K562 (cell line): ENCODE measurements at regions not wholly inside any gene's neighbourhood (a gene's known extent, or its start where the extent isn't known, plus 50 kb on each side); places are given as distances from the start of the nearest gene placed in this dataset.

Source experiments
- ATAC-seq: fragments of 200-7000 bp; cut with Tn5 transposase; 3 replicates; pipeline ENCODE4 v1.9.1; 2020; ENCODE audit warnings: moderate library complexity
- BruUV-seq: library from RNA; stranded (reverse); fragments of 400-500 nt; replicated peaks from 2 replicates; lab custom pipeline; 2021; lab: Mats Ljungman, UMichigan
- CTCF ChIA-PET: fragments of 300-600 bp; formaldehyde crosslinking; extraction: SDS; loops from one replicate; lab custom pipeline; 2021; ENCODE audit warnings: low intra/inter-chr PET ratio; lab: Yijun Ruan, JAX
- POLR2A ChIA-PET: fragments of 300-600, 350-650 bp; sonication (Branson Sonifier 250); formaldehyde crosslinking; extraction: SDS; loops from one replicate; lab custom pipeline; 2021; ENCODE audit warnings: antibody characterized with exemption, inconsistent platforms; lab: Yijun Ruan, JAX
- DNase-seq, 4 experiments: peaks; one replicate each; pipeline versions ENCODE4 v3.0.0 to v3.0.0-alpha.2; 2011 to 2018; ENCODE audit warnings: low spot score in 3 of 4, mixed read lengths in 3 of 4; ENCODE audit errors: extremely low read depth in 1 of 4
- FAIRE-seq: peaks from 2 replicates; lab custom pipeline; 2011; peaks lifted over from hg19 to GRCh38; lab: Jason Lieb, UNC
- H2AFZ ChIP-seq: 2 replicates; pipeline ENCODE4 v1.6.0; 2011; ENCODE audit warnings: low read depth, low read length, control low read depth, inconsistent platforms
- H3K27ac ChIP-seq: fragments of 200-600 bp; 3 replicates; pipeline ENCODE4 v1.8.0; 2011; ENCODE audit warnings: low read depth, mild to moderate bottlenecking, control low read depth, inconsistent platforms, low read length, moderate library complexity, mixed read lengths; ENCODE audit errors: extremely low read depth
- H3K27me3 ChIP-seq, 2 experiments: fragments of 300-600 bp in 1 of 2; 2 replicates in 1 of 2; 3 replicates in 1 of 2; pipeline versions ENCODE4 v1.6.0 to v1.8.0; 2011; ENCODE audit warnings: inconsistent platforms in 2 of 2, low read length in 2 of 2, mild to moderate bottlenecking in 1 of 2, mixed read lengths in 1 of 2, moderate library complexity in 1 of 2; ENCODE audit not compliant: control insufficient read depth in 2 of 2, insufficient read depth in 2 of 2
- H3K36me3 ChIP-seq: fragments of 300-600 bp; 3 replicates; pipeline ENCODE4 v1.8.0; 2011; ENCODE audit warnings: mild to moderate bottlenecking, low read length, inconsistent platforms; ENCODE audit not compliant: control insufficient read depth, insufficient read depth
- H3K4me1 ChIP-seq, 2 experiments: fragments of 200-600 bp in 1 of 2; replicated peaks in 1 of 2; 2 replicates in 1 of 2; 3 replicates in 1 of 2; pipeline versions ENCODE4 v1.5.1 to v1.8.0; 2011; ENCODE audit warnings: inconsistent platforms in 2 of 2, low read length in 2 of 2, mild to moderate bottlenecking in 1 of 2, mixed read lengths in 1 of 2, moderate library complexity in 1 of 2; ENCODE audit not compliant: control insufficient read depth in 2 of 2, insufficient read depth in 2 of 2
- H3K4me2 ChIP-seq: 2 replicates; pipeline ENCODE4 v1.6.1; 2011; ENCODE audit warnings: low read length, control low read depth, inconsistent platforms, mixed read lengths; ENCODE audit not compliant: insufficient read depth
- H3K4me3 ChIP-seq: fragments of 200-600 bp; sonication (generic), shearing (Covaris generic); 2 replicates; pipeline ENCODE4 v1.5.1; 2016; ENCODE audit warnings: control low read depth, inconsistent platforms
- H3K79me2 ChIP-seq: fragments of 200-600 bp; 3 replicates; pipeline ENCODE4 v1.8.0; 2011; ENCODE audit warnings: low read length, inconsistent platforms; ENCODE audit not compliant: control insufficient read depth, insufficient read depth
- H3K9ac ChIP-seq, 2 experiments: 2 replicates each; pipeline versions ENCODE4 v1.6.0 to v1.6.1; 2011; ENCODE audit warnings: low read depth in 2 of 2, low read length in 2 of 2, control low read depth in 1 of 2, inconsistent platforms in 1 of 2, mild to moderate bottlenecking in 1 of 2, mixed read lengths in 1 of 2; ENCODE audit not compliant: insufficient read depth in 1 of 2
- H3K9me1 ChIP-seq: one replicate; pipeline ENCODE4 v1.6.0; 2011; ENCODE audit warnings: inconsistent platforms, mild to moderate bottlenecking, low read length, moderate library complexity; ENCODE audit not compliant: control insufficient read depth, insufficient read depth
- H3K9me3 ChIP-seq: replicated peaks from 2 replicates; pipeline ENCODE4 v1.5.1; 2011; ENCODE audit warnings: low read depth, low read length, inconsistent platforms; ENCODE audit not compliant: control insufficient read depth, insufficient read depth
- H4K20me1 ChIP-seq: replicated peaks from 2 replicates; pipeline ENCODE4 v1.6.1; 2011; ENCODE audit warnings: low read length, inconsistent platforms, mixed read lengths; ENCODE audit not compliant: control insufficient read depth, insufficient read depth
- BRF1 ChIP-seq: IDR thresholded peaks from 3 replicates; pipeline ENCODE4 v1.6.1; 2011; ENCODE audit warnings: borderline replicate concordance, mild to moderate bottlenecking; ENCODE audit not compliant: insufficient read length; ENCODE audit errors: extremely low read depth
- CEBPZ ChIP-seq: fragments of 150-350 bp; IDR thresholded peaks from 2 replicates; pipeline ENCODE4 v1.6.1; 2014; ENCODE audit warnings: low read depth, mild to moderate bottlenecking, low read length, borderline replicate concordance
- CLOCK ChIP-seq: fragments of 250-450 bp; sonication (Bioruptor Pico); IDR thresholded peaks from 2 replicates; pipeline ENCODE4 v1.4.0; 2020; ENCODE audit warnings: mild to moderate bottlenecking, moderate library complexity, borderline replicate concordance
- DLX4 ChIP-seq: fragments of 250-450 bp; sonication (Bioruptor Pico); IDR thresholded peaks from 2 replicates; pipeline ENCODE4 v1.6.1; 2021; ENCODE audit warnings: mild to moderate bottlenecking
- HMG20B ChIP-seq: fragments of 250-450 bp; sonication (Bioruptor Pico); IDR thresholded peaks from 2 replicates; pipeline ENCODE4 v1.5.0; 2021; ENCODE audit warnings: mild to moderate bottlenecking
- HNRNPL ChIP-seq: fragments of 200-400 bp; formaldehyde crosslinking; IDR thresholded peaks from 2 replicates; pipeline ENCODE4 v1.6.1; 2017; ENCODE audit warnings: low read depth, mild to moderate bottlenecking, low read length
- KLF13 ChIP-seq: fragments of 450-650 bp; IDR thresholded peaks from 2 replicates; pipeline ENCODE4 v1.6.1; 2016; ENCODE audit warnings: missing genetic modification characterization, low read depth, mild to moderate bottlenecking, missing compliant biosample characterization, moderate library complexity, borderline replicate concordance
- NBN ChIP-seq: fragments of 450-650 bp; IDR thresholded peaks from 2 replicates; pipeline ENCODE4 v1.6.1; 2016; ENCODE audit warnings: low read depth, mild to moderate bottlenecking
- NR1H2 ChIP-seq: sonication (generic); formaldehyde crosslinking; IDR thresholded peaks from 2 replicates; pipeline ENCODE4 v1.4.0; 2020; ENCODE audit warnings: mild to moderate bottlenecking, missing genetic modification reagents
- RFX5 ChIP-seq: IDR thresholded peaks from 2 replicates; pipeline ENCODE4 v1.6.1; 2011; ENCODE audit warnings: low read depth, mild to moderate bottlenecking, improper control_type of control experiment, low read length
- TGIF2 ChIP-seq: sonication (generic); formaldehyde crosslinking; IDR thresholded peaks from 2 replicates; pipeline ENCODE4 v1.8.1; 2022; ENCODE audit warnings: mild to moderate bottlenecking, missing genetic modification reagents, moderate library complexity
- ZBTB26 ChIP-seq: fragments of 450-650 bp; formaldehyde crosslinking; IDR thresholded peaks from 2 replicates; pipeline ENCODE4 v1.4.0; 2022; ENCODE audit warnings: missing genetic modification characterization
- ZNF639 ChIP-seq, 2 experiments: fragments of 200-800 bp in 1 of 2; sonication (Bioruptor generic) in 1 of 2; sonication (generic) in 1 of 2; formaldehyde crosslinking in 1 of 2; IDR thresholded peaks in 1 of 2; conservative IDR thresholded peaks in 1 of 2; 2 replicates each; pipeline versions ENCODE4 v1.5.0 to v1.6.1; 2016 to 2020; ENCODE audit warnings: missing compliant biosample characterization in 1 of 2, missing genetic modification characterization in 1 of 2, missing genetic modification reagents in 1 of 2
- WGBS: fragments of 100-300 bp; shearing (Covaris generic); methylation state at CpG from one replicate; pipeline ENCODE4 v1.1.6; 2016; ENCODE audit warnings: low coverage, mixed read lengths; ENCODE audit not compliant: insufficient coverage; ENCODE audit errors: missing lambda C conversion rate; 5-methylcytosine and 5-hydroxymethylcytosine counted together
- in situ Hi-C: fragments of 300-500 bp; cut with MboI; formaldehyde crosslinking; loops from 4 replicates; pipeline ENCODE4 v1.15.0; 2018; ENCODE audit warnings: inconsistent platforms, mixed read lengths
- intact Hi-C: fragments of 100-400 bp; cut with micrococcal nuclease; formaldehyde crosslinking; loops from 2 replicates; pipeline ENCODE4 v1.14.2; 2022

- no peaks in the 10 kb centered on the region for H3K36me3 ChIP-seq
- H3K27ac ChIP-seq, result no peak overlapping the region
- H3K4me3 ChIP-seq, result no peak overlapping the region
- no peaks in the 10 kb centered on the region for H3K9me3 ChIP-seq
- no peaks in the 10 kb centered on the region for H3K79me2 ChIP-seq
- no peaks in the 10 kb centered on the region for H3K27me3 ChIP-seq
- POLR2A ChIA-PET, result no interaction called here
- CTCF ChIA-PET, result no interaction called here
- H2AFZ ChIP-seq, result no peak overlapping the region
- no TSS peak for BruUV-seq
- intact Hi-C loops, result no loop called here
- H3K9me1 ChIP-seq, result no peaks in the 10 kb centered on the region
- no peak for ATAC-seq
- H3K9ac ChIP-seq, result no peak overlapping the region
- 0% methylated on average over 1 of the region's 1 CpG for WGBS
- no peak overlapping the region for H3K4me2 ChIP-seq
- H3K4me1 ChIP-seq, result no peaks in the 10 kb centered on the region
- FAIRE-seq, result no peak
- DNase-seq, result no peak
- in situ Hi-C loops, result no loop called here
- no peaks in the 10 kb centered on the region for H4K20me1 ChIP-seq
- TF ChIP-seq ZNF639 (CRISPR knock-in tag; conservative IDR thresholded peaks at IDR 0.05 in 1 of 2, IDR thresholded peaks at IDR 0.05 in 1 of 2), result no peak
- TF ChIP-seq HNRNPL, result no peak
- no peak for TF ChIP-seq BRF1
- TF ChIP-seq CEBPZ, result no peak
- TF ChIP-seq ZBTB26 (CRISPR knock-in tag), result no peak
- TF ChIP-seq DLX4 (CRISPR knock-in tag), result no peak
- no peak for TF ChIP-seq TGIF2 (CRISPR knock-in tag)
- no peak for TF ChIP-seq HMG20B (CRISPR knock-in tag)
- no peak for TF ChIP-seq CLOCK (CRISPR knock-in tag)
- TF ChIP-seq RFX5, result no peak
- TF ChIP-seq NR1H2 (CRISPR knock-in tag), result no peak
- TF ChIP-seq NBN, result no peak
- no peak for TF ChIP-seq KLF13 (tag)
Observed at GRCh38 chr12:38204831-38205230, 111.7 kb upstream of the ALG10B start.
